ENCODE measurements at regions not wholly inside any gene's neighbourhood (a gene's known extent, or its start where the extent isn't known, plus 50 kb on each side); places are given as distances from the start of the nearest gene placed in this dataset.

DNA sequence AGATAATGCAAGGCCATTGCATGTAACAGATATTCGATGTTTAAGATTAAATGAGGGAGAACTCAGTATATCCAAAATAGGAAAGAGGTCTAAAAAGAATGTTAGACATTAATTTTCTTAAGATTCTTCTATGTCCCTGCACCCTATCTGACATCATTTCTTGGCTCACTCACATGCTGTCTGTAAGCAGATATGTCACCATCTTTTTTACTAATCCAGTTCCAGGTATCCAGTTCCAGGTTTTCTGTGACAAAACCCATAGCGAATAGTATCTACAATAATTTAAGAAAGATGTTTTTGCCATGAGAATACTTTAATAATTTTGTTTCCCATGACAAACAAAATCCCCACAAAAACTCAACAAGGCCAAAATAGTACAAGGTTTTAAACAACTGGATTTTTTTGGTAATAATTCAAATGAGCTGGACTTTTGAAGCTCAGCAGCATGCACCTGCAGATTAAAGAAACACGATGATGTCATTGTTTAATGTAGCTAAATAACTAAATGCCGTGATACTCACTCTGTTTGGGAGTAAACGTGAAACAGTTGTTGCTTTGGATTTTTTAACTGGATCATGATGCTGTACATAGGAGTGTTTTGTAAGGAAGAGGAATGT, 867.6 kb downstream of the EPHA3 start:
- TF ChIP-seq, protein P1, sequence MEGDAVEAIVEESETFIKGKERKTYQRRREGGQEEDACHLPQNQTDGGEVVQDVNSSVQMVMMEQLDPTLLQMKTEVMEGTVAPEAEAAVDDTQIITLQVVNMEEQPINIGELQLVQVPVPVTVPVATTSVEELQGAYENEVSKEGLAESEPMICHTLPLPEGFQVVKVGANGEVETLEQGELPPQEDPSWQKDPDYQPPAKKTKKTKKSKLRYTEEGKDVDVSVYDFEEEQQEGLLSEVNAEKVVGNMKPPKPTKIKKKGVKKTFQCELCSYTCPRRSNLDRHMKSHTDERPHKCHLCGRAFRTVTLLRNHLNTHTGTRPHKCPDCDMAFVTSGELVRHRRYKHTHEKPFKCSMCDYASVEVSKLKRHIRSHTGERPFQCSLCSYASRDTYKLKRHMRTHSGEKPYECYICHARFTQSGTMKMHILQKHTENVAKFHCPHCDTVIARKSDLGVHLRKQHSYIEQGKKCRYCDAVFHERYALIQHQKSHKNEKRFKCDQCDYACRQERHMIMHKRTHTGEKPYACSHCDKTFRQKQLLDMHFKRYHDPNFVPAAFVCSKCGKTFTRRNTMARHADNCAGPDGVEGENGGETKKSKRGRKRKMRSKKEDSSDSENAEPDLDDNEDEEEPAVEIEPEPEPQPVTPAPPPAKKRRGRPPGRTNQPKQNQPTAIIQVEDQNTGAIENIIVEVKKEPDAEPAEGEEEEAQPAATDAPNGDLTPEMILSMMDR (IDR thresholded peaks at IDR 0.05): no peak
- no peaks in the 10 kb centered on the region for H3K27me3 ChIP-seq
- DNase-seq: no peak
- H3K36me3 ChIP-seq: no peaks in the 10 kb centered on the region
- H3K9me3 ChIP-seq: no peaks in the 10 kb centered on the region
- WGBS, 2 donors: 84 to 91% methylated on average over 5 of the region's 5 CpGs
- H3K4me1 ChIP-seq: no peaks in the 10 kb centered on the region
- intact Hi-C loops (cut with DNase I): no loop called here
- no peak for ATAC-seq
- H3K27ac ChIP-seq: no peak overlapping the region
- H3K4me3 ChIP-seq: no peak overlapping the region

DNA sequence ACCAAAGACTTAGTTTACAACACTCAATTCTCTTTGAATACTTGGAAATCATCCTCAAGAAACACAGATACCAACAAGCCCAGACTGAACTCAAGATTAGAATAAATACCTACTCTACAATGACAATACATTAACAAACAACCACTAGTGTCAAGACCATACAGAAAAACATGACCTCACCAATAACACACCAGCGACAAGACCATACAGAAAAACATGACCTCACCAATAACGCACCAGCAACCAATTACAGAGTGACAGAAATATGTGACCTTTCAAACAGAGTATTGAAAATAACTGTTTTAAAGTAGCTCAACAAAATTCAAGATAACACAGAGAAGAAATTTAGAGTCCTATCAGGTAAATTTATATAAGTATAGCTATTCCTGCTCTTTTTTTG, 876.0 kb downstream of the EPHA3 start:
- no peaks in the 10 kb centered on the region for H3K36me3 ChIP-seq
- no peaks in the 10 kb centered on the region for H3K27me3 ChIP-seq
- no peak overlapping the region for H3K4me3 ChIP-seq
- no peak overlapping the region for H3K27ac ChIP-seq
- no peaks in the 10 kb centered on the region for H3K4me1 ChIP-seq
- TF ChIP-seq, protein P1 (IDR thresholded peaks at IDR 0.05): no peak
- intact Hi-C loops (cut with DNase I): no loop called here
- H3K9me3 ChIP-seq: peaks cover 0 to 25% (median 4%) of the 10 kb centered on the region in 11 donors
- ATAC-seq (no peak), DNase-seq (no peak)
- WGBS, 2 donors: 80 to 91% methylated on average over 2 of the region's 2 CpGs

DNA sequence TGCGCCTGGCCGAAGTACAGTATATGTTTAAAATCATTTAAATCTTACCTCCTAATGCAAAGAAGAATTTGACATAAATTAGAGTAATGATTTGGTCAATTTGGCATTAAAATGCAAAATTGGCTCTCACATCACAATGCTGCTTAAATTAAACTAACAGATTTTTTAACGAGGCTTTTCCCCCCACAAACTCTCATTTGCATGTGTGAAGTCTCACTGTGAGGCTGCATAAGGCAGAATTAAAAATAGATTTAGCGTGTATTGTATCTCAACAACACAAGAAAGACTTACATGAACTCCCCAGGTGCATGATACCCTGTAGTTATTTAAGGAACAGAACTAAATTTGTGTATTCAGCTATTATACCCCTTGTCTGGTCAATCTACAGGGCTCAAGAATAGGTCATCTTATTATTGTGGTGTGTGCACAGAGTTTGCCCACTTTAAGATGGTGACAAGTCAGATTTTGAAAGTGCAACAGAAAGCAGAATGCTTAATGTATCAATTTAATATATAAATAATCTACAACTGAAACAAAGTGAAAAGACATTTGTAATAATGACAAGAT, 897.9 kb downstream of the EPHA3 start:
- Histone ChIP-seq H3K27me3 (no peaks in the 10 kb centered on the region), H3K4me3 (no peak overlapping the region), H3K36me3 (no peaks in the 10 kb centered on the region), H3K9me3 (peaks cover 0 to 6% (median 0%) of the 10 kb centered on the region in 11 donors), H3K27ac (no peak overlapping the region), H3K4me1 (peaks cover 0 to 22% (median 5%) of the 10 kb centered on the region in 9 donors)
- ATAC-seq (no peak), DNase-seq (no peak)
- TF ChIP-seq, protein P1 (IDR thresholded peaks at IDR 0.05): no peak
- 78 to 80% methylated on average over 4 of the region's 4 CpGs for WGBS, 2 donors
- intact Hi-C loops (cut with DNase I): no loop called here

DNA sequence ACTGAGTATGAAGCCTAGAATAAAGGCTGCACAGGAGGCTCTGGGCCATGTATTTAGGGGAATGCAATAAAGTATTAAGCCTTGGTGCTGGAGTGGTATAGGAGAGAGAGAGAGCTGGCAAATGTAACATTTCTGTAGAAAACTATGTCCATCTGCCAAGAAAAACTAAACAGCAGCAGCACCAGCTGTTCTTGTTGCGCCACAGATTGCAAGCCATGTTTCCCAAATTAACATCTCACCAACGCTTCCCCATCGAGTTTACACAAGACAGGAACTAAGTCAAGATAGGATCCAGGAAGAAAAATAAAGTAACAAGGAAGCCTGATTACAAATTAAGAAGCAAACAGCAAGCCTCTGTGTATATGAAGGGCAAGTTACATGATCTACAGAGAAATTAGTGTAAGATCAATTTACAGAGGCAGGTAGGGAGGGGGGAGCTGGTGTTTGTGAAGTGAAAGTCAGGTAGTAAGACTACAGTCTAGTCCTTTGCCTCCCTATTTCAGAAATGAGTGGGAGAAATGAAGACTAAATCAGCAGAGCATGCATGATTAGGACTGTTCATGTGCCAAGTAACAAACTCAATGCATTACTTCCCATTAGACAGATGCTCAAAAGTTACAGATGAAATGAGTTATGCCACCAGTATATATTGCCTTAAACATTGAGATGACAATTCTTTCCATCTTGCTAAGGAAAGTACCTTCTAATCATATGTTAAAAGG, 900.5 kb downstream of the EPHA3 start:
- WGBS, 2 donors: 9 to 15% methylated on average over 3 of the region's 3 CpGs
- H3K4me1 ChIP-seq: peaks cover 0 to 33% (median 14%) of the 10 kb centered on the region in 9 donors
- peak in 1 of 2 donors; percentile 18 for DNase-seq
- ATAC-seq: peak in 5 of 8 donors; percentile 33 to 71 (median 53)
- no peak overlapping the region for H3K4me3 ChIP-seq
- peak overlapping the region in 2 of 10 donors; percentile 13 to 45 for H3K27ac ChIP-seq
- H3K27me3 ChIP-seq: no peaks in the 10 kb centered on the region
- intact Hi-C loops (cut with DNase I): no loop called here
- no peaks in the 10 kb centered on the region for H3K36me3 ChIP-seq
- no peaks in the 10 kb centered on the region for H3K9me3 ChIP-seq
- TF ChIP-seq, protein P1 (IDR thresholded peaks at IDR 0.05): no peak

All from heart right ventricle (tissue), 16 donors.